Choroid plexus epithelial cell (primary cell): ENCODE measurements at regions not wholly inside any gene's neighbourhood (a gene's known extent, or its start where the extent isn't known, plus 50 kb on each side); places are given as distances from the start of the nearest gene placed in this dataset.

ENCODE experiments used
- DNase-seq: peaks from one replicate; pipeline ENCODE4 v3.0.0-alpha.2; 2010; ENCODE audit warnings: low read depth
- H3K4me3 ChIP-seq: 2 replicates; pipeline ENCODE4 v1.5.1; 2011; ENCODE audit warnings: low read depth, mild to moderate bottlenecking, control low read depth, low read length, moderate library complexity
- TF ChIP-seq, protein P1 (sequence below): conservative IDR thresholded peaks from 2 replicates; pipeline ENCODE4 v1.5.1; 2011; ENCODE audit warnings: low read depth, mild to moderate bottlenecking, control low read depth, inconsistent platforms, low read length, moderate library complexity

DNA sequence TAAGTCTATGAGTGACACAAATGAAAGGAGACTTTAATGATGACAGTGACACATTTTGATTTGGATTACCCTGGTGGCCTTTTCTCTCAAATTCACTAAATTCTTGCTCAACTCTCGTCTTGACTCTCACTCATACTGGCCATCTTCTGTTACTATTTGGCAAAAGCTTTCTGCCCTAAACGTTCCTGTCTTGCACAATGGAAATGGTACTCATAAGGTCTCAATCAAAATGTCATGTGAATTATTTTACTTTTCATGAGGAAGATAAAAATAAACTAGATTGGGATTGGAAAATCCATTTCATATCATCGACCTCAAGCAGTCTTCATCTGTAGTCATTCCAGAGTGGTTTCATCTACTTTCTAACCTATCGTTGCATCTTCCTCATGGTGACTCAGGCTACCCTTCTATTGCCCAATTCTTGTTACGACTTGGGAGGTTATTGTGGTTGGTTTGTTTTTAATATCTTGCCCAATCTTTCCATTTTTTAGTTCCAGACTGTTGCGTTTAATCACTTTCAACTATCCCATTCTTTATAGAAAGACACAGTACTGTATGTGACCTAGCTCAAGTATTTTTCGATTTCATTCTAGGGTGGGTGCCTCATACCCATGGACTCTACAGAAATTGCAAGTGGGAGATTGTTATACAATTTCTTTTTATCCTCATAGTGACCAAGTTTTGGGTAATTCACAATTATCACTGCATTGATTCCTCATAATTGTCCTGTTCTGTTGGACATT is 317.2 kb upstream of the KCNJ16 start:
- no peak overlapping the region for H3K4me3 ChIP-seq
- TF ChIP-seq, protein P1, sequence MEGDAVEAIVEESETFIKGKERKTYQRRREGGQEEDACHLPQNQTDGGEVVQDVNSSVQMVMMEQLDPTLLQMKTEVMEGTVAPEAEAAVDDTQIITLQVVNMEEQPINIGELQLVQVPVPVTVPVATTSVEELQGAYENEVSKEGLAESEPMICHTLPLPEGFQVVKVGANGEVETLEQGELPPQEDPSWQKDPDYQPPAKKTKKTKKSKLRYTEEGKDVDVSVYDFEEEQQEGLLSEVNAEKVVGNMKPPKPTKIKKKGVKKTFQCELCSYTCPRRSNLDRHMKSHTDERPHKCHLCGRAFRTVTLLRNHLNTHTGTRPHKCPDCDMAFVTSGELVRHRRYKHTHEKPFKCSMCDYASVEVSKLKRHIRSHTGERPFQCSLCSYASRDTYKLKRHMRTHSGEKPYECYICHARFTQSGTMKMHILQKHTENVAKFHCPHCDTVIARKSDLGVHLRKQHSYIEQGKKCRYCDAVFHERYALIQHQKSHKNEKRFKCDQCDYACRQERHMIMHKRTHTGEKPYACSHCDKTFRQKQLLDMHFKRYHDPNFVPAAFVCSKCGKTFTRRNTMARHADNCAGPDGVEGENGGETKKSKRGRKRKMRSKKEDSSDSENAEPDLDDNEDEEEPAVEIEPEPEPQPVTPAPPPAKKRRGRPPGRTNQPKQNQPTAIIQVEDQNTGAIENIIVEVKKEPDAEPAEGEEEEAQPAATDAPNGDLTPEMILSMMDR, result no peak
- peak; percentile 94 for DNase-seq

DNA sequence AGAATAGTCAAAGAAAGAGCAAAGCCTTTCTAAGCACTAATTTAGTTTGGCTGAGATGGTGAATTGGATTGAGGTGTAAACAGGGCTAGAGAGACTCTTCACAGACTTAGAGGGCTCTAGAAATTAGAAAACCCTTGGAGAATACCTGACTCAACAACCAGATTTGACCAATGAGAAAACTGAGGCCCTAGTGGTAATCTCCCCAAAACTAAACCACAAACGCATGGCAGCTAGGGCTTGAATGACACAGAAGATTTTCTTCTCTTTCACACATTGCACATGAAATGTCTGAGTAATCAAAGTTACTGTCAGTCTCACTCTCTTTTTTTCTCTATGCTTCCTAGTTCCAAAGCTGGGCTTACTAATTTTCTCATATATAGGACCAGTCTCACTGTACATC is 314.5 kb upstream of the KCNJ16 start:
- TF ChIP-seq, protein P1, result no peak

DNA sequence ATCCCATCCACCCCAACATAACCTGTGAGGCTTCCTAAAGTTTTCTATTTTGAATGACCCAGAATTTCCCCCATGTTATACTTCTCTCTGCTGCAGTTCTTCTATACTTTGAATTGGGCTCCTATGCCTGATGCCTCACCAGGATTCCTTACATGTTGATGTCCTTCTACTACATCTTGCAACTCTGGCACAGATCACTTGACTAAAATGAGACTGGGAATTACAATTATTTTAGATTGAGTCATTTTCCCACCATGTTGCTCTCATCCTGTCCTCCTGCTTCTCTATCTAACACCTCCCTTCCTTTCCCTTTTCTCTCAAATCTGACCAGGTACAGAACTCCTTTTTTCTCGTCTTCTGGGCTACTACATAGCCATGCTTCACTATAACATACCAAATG is 314.0 kb upstream of the KCNJ16 start:
- H3K4me3 ChIP-seq, result no peak overlapping the region

More for the DNA sequence above, 314.5 kb upstream of the KCNJ16 start:
- DNase-seq, result no peak
- no peak overlapping the region for H3K4me3 ChIP-seq

DNA sequence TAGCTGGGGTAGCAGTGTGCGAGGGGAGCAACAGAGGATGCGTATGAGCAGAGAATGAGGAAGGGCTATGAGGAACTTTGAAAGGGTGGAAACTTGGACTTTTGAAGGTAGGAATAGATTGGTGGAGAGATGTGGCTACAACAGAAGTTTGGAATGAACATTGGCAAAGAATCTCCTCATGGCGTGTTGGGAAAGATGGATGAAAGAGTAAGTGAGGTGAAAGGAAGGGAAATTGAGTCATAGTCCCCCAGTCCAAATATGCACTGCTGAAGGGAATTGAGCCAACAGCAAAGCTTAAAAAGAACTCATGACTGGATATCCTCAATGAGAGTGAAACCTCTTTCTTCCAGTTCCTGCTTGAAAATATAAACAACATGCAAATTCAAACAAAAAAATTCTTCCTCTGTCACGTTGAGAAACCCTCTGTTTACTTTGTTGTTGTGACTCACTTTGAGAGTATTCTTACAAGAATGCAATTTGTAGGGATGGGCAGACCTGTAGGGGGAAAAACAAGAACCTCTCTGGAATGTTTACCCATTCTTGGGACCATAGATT is 313.2 kb upstream of the KCNJ16 start:
- TF ChIP-seq, protein P1, result no peak
- H3K4me3 ChIP-seq, result no peak overlapping the region
- peak; percentile 89 for DNase-seq

More for the DNA sequence above, 314.0 kb upstream of the KCNJ16 start:
- TF ChIP-seq, protein P1, result no peak
- peak; percentile 26 for DNase-seq

DNA sequence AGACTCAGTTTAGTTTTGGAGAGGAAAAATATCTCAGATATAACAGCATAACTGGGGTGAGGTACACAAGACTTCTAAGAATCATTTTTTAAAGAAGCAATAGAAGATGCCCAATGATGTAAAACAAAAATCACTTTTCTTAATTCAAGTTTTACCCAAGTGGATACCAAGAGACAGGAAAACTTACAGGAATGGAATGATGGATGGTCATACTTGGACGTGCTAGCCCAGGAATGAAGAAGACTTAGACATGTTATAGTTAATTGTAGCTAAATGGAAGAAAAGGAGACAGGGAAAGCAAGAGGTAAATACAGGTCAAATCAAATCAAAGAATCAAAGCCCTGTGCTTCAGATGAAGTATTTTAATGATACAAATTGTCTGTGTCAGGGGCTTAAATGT is 312.7 kb upstream of the KCNJ16 start:
- TF ChIP-seq, protein P1, result no peak
- no peak for DNase-seq
- no peak overlapping the region for H3K4me3 ChIP-seq

DNA sequence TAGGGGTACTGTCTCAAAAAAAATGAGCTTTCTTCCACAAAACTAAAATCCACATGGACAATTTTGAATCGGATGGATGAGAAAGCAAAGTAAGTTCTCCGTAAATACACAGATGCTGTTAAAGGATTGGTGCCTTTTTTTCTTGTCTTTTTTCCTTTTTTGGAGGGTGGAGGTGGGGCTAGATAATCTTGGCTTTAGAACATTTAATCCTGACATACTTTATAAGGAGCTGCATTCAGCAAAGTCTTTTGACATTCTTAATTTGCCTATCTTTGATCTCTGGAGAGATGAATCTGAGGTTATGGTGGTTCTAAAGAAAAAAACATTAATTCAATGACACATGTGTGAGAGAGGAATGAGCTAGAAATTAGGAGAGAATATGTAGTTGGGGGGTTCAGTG is 312.3 kb upstream of the KCNJ16 start:
- TF ChIP-seq, protein P1, result no peak
- no peak overlapping the region for H3K4me3 ChIP-seq
- no peak for DNase-seq

DNA sequence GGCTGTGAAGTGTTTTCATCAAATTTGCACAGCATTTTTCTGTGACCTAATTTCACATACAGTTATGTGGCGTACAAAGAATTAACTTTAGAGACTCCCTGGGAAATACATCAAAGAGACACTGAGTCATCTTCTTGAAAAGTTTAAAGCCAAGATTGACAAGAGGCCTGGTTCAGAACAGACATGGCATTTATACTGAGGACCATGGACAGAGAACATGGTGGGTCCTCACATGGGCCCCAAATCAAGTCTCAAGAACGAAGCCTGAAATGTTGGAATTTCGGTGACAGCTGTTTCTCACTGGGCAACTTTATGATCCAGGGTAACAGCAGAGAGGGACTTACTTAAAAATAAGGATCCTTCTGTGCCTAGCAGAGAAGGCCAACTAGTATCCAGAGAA is 311.5 kb upstream of the KCNJ16 start:
- TF ChIP-seq, protein P1, result no peak
- H3K4me3 ChIP-seq, result no peak overlapping the region
- DNase-seq, result peak; percentile 61
